GM18502 (cell line): ENCODE measurements at regions not wholly inside any gene's neighbourhood (a gene's known extent, or its start where the extent isn't known, plus 50 kb on each side); places are given as distances from the start of the nearest gene placed in this dataset.

Source experiments
- ATAC-seq: cut with Tn5 transposase; IDR thresholded peaks from one replicate; pipeline ENCODE4 v1.9.1; 2021; ENCODE audit warnings: mild to moderate bottlenecking; ENCODE audit not compliant: unreplicated experiment, poor library complexity

DNA sequence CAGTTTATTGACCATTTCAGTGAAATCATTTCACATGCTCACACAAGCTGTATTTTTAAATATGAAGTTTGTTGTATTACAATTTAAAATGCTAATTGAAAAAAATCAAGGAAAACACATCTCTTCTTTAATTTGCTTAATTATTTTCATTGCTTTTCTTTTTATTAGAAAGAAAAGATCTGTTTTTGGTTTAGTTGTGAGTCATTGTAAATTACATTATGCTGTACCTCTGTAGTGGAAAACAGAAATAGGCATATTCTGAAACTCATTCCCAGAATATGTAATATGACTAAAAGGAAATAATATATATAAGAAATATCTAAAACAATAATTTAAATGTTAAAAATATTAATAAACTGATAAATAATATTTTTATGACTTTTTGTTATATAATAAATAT lies 161.9 kb downstream of the HGF start:
- ATAC-seq: no peak

DNA sequence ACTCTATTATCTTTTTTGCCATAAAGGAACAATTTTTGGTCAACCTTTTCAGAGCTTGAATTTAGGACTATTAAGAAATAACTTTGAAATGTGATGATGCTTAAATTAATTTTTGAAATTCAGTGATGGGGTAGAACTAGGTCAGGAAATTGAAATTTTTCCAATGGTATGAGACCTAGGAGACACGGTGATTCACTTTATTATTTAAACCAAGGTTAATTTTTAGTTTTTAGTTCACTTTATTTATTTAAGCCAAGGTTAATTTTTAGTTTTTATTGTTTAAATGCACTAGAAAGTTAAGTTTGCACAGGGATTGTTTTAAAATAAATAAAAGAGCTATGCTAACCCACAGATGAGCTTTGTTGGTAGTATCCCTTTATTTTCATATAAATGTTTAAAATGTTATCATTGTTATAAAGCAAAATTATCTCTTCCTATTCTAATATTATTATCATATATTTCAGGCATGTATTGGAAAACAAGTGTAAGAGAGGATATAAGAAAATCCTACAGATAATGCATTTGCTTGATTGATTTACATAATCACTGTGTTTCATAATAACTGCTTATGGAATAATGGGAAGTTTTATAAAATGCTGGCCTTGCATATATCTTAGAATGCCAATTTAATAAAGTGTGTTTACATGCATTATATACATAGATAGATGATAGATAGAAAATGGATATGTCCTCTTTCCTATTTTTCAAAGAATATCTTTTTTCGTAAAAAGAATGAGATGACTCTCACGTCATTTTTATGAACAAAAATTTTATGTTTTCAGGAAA lies 163.6 kb downstream of the HGF start:
- ATAC-seq: no peak

DNA sequence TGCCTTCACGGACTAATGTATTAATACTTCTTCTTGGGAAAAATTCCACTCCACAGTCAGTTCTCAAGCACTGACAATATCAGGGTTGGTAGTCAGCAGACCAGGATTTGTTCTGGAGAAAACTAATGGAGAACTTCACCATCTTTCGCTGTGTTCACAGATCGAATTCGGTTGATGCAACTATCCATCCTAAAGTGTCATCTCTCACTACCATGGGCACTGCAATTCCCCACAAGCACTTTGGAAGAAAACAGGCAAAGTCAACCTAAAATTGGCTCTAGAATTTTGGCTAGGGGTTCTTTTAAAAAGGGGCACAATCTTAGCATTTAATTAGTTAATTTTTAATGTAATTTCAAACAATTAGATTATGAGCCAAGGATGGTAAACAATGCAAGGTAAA lies 164.4 kb downstream of the HGF start:
- no peak for ATAC-seq

DNA sequence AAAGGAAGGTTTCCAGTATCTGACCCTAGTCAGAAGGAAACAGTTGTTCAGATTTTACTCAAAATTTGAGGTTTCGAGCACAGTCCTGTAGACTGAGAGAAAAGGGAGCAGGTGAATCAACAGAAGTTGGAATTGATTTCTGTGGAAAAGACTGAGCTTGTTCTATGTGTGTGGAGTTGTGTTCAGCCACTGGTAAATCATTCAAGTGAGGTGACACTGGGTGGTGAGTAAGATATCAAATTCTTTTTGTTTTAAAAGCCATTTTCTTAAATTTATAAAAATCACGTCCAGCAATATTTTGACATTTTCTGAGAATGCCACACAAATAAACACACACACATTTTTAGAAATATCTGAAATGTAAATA lies 165.1 kb downstream of the HGF start:
- no peak for ATAC-seq

- ATAC-seq: no peak
These were observed 165.6 kb downstream of the HGF start for GRCh38 chr7:81604075-81604807.

DNA sequence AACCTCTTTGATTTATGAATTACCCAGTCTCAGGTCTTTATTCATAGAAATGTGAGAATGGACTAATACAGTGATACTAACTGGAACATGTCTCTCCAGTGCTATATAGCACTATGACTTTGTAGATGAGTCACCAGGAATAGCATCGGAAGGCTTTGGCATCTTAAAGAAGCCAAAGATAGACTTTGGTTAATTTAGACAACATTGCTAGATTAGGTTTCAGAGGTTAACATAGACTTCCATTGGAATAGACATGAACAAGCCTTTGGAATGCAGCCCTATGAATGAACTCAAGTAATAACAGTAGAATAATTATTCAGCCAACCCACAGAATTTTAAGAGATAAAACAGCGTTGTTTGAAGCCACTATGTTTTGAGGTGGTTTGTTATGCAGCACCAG lies 169.2 kb downstream of the HGF start:
- ATAC-seq: no peak

- no peak for ATAC-seq
These were observed 170.9 kb downstream of the HGF start for GRCh38 chr7:81598951-81599350.

DNA sequence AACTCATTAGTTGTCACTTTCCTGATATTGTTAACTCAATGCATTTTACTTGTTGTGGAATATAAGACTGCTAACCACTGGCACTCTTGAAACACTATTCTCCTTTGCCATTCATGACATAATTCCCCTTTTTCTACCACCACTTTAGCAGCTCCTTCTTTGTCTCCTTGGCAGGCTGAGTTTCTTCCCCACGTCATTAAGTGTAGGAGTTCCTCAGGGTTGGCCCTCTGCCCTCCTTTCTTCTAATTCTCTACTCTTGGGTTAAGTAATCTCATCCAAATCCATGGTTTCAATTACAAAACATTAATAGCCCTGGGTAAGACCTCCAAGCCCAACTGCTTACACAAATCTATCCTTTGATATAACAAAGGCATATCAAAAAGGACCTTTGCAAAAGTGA lies 175.1 kb downstream of the HGF start:
- no peak for ATAC-seq

DNA sequence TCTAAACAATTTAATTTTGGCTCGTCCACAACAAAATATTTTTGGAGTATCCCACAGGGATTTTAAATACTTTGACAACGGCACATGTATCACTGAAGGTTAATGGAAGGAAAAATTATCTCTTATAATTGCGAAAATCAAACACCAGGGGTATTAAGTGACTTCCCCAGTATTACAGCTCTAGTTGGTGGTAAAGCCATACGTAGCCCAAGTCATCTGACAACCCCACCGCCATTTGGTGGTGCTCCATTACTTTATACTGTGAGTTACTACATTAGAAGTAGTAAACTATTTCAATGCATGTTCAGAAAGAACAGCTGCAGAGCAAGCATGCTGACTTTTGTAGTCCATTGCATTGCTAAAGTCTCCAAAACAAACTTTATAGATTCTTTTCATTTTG lies 179.7 kb downstream of the HGF start:
- no peak for ATAC-seq

GRCh38 chr7:81584667-81585066 lies 185.2 kb downstream of the HGF start:
- ATAC-seq: no peak

DNA sequence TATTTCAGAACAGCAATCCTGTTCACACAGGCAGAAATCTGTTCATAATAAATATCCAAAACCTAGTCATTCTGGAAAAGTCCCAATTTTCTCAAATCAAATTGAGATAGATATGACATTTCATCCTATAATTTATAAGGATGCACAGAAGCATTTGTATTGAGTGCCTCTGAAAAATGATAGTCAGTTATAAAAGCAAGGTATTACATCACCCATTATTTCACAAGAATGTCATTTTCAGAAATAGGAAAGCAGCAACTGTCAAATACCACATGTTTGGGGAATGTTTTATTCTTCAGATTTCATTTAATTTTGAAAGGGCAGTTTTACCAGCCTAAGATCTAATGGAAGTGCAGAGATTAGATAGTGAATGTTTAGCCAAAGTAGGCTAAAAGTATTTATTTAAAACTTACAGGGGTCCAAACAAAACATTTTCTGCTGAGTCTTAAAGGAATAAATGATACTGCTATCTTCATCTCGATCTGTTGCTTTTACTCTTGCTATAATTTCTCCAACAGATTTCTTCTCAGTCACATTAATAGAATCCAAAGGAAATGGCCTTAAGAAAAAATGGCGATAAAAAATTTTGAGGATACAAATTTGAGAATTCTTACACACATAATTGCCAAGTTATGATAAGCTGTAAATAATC lies 185.8 kb downstream of the HGF start:
- ATAC-seq: no peak

DNA sequence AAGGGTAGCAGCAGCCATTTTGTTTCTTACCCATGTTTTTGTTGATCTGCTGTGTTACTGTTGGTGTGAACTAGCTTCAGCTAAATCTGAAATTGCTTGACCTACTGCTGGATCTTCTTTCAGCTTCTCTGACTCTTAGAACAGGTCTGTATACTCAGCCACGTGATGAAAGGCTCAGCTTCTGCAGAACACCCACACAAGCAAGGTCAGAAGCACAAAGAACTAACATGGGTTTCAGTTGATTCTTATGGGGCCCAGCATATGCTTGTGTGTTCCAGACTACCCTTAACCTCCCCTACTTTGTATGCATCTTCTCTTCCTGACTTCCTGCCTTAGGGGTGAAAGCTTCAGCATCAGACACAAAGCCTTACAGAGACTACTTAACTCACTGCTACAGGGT lies 186.8 kb downstream of the HGF start:
- ATAC-seq: no peak

GRCh38 chr7:81577642-81578340 lies 192.1 kb downstream of the HGF start:
- no peak for ATAC-seq

DNA sequence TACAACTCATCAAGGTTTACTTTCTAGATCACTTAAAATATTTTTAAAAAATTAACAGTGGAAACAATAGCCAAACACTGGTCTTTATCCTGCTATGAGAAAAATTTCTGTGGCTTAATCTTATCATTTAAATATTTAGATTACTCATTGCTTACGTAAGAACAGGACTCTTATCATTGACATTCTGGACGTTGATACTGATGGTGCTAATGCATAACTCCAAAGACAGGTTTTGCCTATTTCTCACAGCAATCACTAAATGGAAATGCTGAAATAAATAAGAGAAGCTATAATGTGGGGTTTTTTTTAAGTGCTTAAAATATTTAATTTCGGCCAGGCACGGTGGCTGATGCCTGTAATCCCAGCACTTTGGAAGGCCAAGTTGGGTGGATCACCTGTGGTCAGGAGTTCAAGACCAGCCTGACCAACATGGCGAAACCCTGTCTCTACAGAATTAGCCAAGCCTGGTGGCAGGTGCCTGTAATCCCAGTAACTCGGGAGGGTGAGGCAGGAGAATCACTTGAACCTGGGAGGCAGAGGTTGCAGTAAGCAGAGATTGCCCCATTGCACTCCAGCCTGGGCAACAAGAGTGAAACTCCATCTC lies 195.0 kb downstream of the HGF start:
- ATAC-seq: no peak

- no peak for ATAC-seq
These were observed 195.9 kb downstream of the HGF start for GRCh38 chr7:81573932-81574331.

- no peak for ATAC-seq
These were observed 196.7 kb downstream of the HGF start for GRCh38 chr7:81573128-81573527.

- ATAC-seq: no peak
These were observed 207.3 kb downstream of the HGF start for GRCh38 chr7:81562581-81562980.

- ATAC-seq: no peak
These were observed 209.1 kb downstream of the HGF start for GRCh38 chr7:81560708-81561107.

DNA sequence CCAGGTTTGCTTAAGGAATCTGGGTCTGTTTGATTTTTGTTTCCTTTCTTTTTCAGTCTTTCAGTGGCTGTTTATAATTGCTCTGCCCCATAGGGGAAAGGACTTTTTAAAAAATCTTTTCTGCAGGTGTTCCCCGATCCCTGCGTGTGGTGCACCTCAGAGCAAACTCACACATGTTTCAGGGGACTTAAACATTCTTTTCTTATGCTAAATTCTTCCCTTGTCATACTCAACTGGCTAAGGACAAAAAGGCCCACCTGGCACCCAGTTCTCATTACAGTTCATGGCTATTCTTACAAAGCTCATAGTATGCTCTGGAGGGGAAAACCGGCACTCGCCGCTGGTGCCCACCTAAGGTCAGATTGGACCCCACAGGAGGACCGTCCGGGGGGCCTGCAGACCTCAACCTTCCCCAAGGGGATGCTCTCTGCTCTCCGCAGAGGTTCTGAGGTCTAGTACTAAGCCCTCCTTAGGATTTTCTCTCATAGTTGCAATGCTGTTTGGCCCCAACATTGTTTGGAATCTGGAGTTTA lies 220.3 kb downstream of the HGF start:
- ATAC-seq: no peak

DNA sequence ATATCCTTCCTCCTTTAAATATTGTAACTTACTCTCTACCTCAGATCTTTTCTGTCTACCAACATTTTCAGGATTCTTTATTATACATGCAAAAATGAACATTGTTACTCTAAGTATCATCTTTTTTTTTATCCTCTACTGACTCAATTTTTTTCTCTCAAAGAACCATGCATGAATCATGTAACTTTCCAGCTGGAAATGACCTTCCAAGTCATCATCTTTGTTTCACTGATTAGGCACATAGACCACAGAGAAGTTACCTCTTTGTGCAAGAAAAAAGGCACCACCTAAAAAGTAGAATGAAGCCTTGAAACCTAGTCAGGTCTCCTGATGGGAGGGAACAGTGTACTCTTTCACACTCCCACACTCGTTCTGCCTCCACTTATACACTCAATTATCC lies 234.9 kb downstream of the HGF start:
- ATAC-seq: no peak
